ENCODE measurements at regions not wholly inside any gene's neighbourhood (a gene's known extent, or its start where the extent isn't known, plus 50 kb on each side); places are given as distances from the start of the nearest gene placed in this dataset.

- TF ChIP-seq, protein P1, sequence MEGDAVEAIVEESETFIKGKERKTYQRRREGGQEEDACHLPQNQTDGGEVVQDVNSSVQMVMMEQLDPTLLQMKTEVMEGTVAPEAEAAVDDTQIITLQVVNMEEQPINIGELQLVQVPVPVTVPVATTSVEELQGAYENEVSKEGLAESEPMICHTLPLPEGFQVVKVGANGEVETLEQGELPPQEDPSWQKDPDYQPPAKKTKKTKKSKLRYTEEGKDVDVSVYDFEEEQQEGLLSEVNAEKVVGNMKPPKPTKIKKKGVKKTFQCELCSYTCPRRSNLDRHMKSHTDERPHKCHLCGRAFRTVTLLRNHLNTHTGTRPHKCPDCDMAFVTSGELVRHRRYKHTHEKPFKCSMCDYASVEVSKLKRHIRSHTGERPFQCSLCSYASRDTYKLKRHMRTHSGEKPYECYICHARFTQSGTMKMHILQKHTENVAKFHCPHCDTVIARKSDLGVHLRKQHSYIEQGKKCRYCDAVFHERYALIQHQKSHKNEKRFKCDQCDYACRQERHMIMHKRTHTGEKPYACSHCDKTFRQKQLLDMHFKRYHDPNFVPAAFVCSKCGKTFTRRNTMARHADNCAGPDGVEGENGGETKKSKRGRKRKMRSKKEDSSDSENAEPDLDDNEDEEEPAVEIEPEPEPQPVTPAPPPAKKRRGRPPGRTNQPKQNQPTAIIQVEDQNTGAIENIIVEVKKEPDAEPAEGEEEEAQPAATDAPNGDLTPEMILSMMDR (IDR thresholded peaks at IDR 0.05), result no peak
- TF ChIP-seq EP300 (IDR thresholded peaks at IDR 0.05; ENCODE audit: low read depth) (no peak), POLR2AphosphoS5 (IDR thresholded peaks at IDR 0.05) (no peak), POLR2A (IDR thresholded peaks at IDR 0.05) (no peak)
Measured at GRCh38 chr2:240355962-240356361, 79.5 kb upstream of the GPC1 start.
